ENCODE measurements at regions not wholly inside any gene's neighbourhood (a gene's known extent, or its start where the extent isn't known, plus 50 kb on each side); places are given as distances from the start of the nearest gene placed in this dataset.
"Not testable (repeated sequence)": the region's sequence is repeated elsewhere in the genome, so short reads cannot be mapped to it uniquely, and the experiment has no call there.

- in situ Hi-C loops (cut with MboI; ENCODE audit: low pct_unique_long_range_greater_than_20kb in 2 of 9, low sequenced_read_pairs in 9 of 9, unreplicated experiment in 9 of 9) = no loop called here
- ATAC-seq (replicated peaks in 6 of 8) = no peak
- H3K4me3 ChIP-seq = no peak overlapping the region
- no peak overlapping the region for H3K27ac ChIP-seq
- H3K4me1 ChIP-seq (replicated peaks in 1 of 2) = peaks cover 3 to 14% of the 10 kb centered on the region in 2 donors
Observed at GRCh38 chr2:67165523-67165990, 231.6 kb upstream of the ETAA1 start.

- ATAC-seq (replicated peaks in 6 of 8); H3K4me3 ChIP-seq; H3K27ac ChIP-seq; in situ Hi-C loops (cut with MboI; ENCODE audit: low pct_unique_long_range_greater_than_20kb in 2 of 9, low sequenced_read_pairs in 9 of 9, unreplicated experiment in 9 of 9): not testable (repeated sequence)
- WGBS, 10 experiments = 17 to 100% (median 87%) methylated on average over 1 to 2 of the region's 2 CpGs; no CpG with 5 or more reads in 4 of the 10 experiments
- H3K4me1 ChIP-seq (replicated peaks in 1 of 2) = peaks cover 3 to 14% of the 10 kb centered on the region in 2 donors
Observed at GRCh38 chr2:67166511-67166910, 230.6 kb upstream of the ETAA1 start.

GRCh38 chr2:67169417-67170140 lies 227.6 kb upstream of the ETAA1 start:
- no peak for ATAC-seq (replicated peaks in 6 of 8)
- Histone ChIP-seq H3K4me1 (replicated peaks in 1 of 2) (peaks cover 3 to 12% of the 10 kb centered on the region in 2 donors), H3K27ac (no peak overlapping the region), H3K4me3 (no peak overlapping the region)
- in situ Hi-C loops (cut with MboI; ENCODE audit: low pct_unique_long_range_greater_than_20kb in 2 of 9, low sequenced_read_pairs in 9 of 9, unreplicated experiment in 9 of 9) = no loop called here
- 10 to 100% (median 76%) methylated on average over 2 to 6 of the region's 6 CpGs for WGBS, 10 experiments

- H3K4me3 ChIP-seq = no peak overlapping the region
- H3K4me1 ChIP-seq (replicated peaks in 1 of 2) = peaks cover 0 to 13% of the 10 kb centered on the region in 2 donors
- no peak overlapping the region for H3K27ac ChIP-seq
- ATAC-seq (replicated peaks in 6 of 8) = peak in 2 of 8 experiments; percentile 26 to 79
- WGBS, 10 experiments = 67 to 100% (median 88%) methylated on average over 1 to 3 of the region's 3 CpGs; no CpG with 5 or more reads in 3 of the 10 experiments
- in situ Hi-C loops (cut with MboI; ENCODE audit: low pct_unique_long_range_greater_than_20kb in 2 of 9, low sequenced_read_pairs in 9 of 9, unreplicated experiment in 9 of 9) = no loop called here
Observed at GRCh38 chr2:67179526-67179925, 217.6 kb upstream of the ETAA1 start.

DNA sequence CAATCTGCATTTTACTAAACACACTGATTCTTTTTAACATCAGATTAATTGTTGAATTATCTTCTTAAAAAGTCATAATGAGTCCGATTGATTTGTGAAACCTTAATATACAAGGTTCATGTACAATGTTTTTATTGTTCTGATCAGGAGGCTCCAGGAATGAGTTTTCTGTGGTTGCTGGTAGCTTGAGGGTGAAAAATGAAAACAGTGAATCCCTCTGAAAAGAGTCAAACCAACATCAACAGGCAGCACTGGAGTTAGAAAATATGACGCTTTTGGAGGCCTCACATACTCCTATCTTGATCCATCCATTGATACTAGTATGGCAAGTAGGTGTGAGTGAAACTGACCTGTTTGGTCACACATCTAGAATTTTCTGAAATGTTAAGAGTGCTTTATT lies 216.3 kb upstream of the ETAA1 start:
- 40 to 96% (median 76%) methylated on average over 1 to 2 of the region's 2 CpGs; no CpG with 5 or more reads in 4 of the 10 experiments for WGBS, 10 experiments
- in situ Hi-C loops (cut with MboI; ENCODE audit: low pct_unique_long_range_greater_than_20kb in 2 of 9, low sequenced_read_pairs in 9 of 9, unreplicated experiment in 9 of 9) = no loop called here
- ATAC-seq (replicated peaks in 6 of 8) = no peak

DNA sequence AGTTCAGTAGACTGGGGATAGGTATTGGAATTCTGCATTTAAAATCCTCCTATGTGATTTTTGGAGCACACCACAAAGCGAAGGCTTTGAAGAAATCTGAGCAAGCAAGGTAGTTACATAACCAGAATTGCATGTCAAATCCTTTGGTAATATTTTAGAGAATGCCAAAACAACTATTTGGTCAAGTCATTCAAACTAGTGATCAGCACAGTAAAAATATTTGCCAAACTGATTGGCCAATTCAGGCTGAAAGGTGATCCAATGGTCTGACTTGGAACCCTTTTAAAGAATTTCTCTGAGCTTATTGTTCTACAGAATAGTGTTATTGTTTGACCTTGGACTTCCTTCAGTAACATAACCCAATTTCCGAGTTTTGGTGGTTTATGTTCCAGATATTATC lies 214.2 kb upstream of the ETAA1 start:
- WGBS, 10 experiments = 42 to 100% (median 84%) methylated on average over 1 to 2 of the region's 2 CpGs; no CpG with 5 or more reads in 2 of the 10 experiments
- Histone ChIP-seq H3K27ac (no peak overlapping the region), H3K4me1 (replicated peaks in 1 of 2) (peaks cover 0 to 10% of the 10 kb centered on the region in 2 donors), H3K4me3 (no peak overlapping the region)
- in situ Hi-C loops (cut with MboI; ENCODE audit: low pct_unique_long_range_greater_than_20kb in 2 of 9, low sequenced_read_pairs in 9 of 9, unreplicated experiment in 9 of 9) = no loop called here
- no peak for ATAC-seq (replicated peaks in 6 of 8)

More for the DNA sequence above, 216.3 kb upstream of the ETAA1 start:
- no peak overlapping the region for H3K4me3 ChIP-seq
- no peak overlapping the region for H3K27ac ChIP-seq
- H3K4me1 ChIP-seq (replicated peaks in 1 of 2) = peaks cover 0 to 10% of the 10 kb centered on the region in 2 donors

GRCh38 chr2:67186326-67186725 lies 210.8 kb upstream of the ETAA1 start:
- in situ Hi-C loops (cut with MboI; ENCODE audit: low pct_unique_long_range_greater_than_20kb in 2 of 9, low sequenced_read_pairs in 9 of 9, unreplicated experiment in 9 of 9) = no loop called here
- WGBS, 10 experiments = 42 to 100% (median 71%) methylated on average over 1 to 2 of the region's 3 CpGs; no CpG with 5 or more reads in 4 of the 10 experiments
- H3K4me1 ChIP-seq (replicated peaks in 1 of 2) = no peaks in the 10 kb centered on the region
- H3K4me3 ChIP-seq = no peak overlapping the region
- H3K27ac ChIP-seq = no peak overlapping the region
- no peak for ATAC-seq (replicated peaks in 6 of 8)

DNA sequence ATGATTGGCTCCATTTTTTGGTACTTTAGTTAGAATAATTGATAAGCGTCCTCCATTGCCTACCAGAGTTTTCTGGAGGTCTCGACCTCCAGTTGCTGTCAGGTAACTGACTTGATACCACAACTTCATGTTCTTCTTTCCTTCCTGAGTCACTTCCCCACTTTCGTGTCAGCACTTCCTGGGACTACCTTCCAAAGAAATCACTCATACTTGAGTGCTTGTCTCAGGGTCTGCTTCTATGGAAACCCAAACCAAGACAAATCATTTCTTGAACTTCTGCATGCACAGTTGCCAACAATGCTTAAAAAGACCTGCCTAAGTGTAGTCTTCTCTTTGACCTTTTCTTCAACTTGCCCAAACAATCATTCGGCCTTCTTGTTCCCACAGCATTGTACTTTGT lies 210.3 kb upstream of the ETAA1 start:
- ATAC-seq (replicated peaks in 6 of 8) = no peak
- WGBS, 10 experiments = 69 to 100% (median 92%) methylated on average over 1 to 4 of the region's 4 CpGs; no CpG with 5 or more reads in 1 of the 10 experiments
- no peaks in the 10 kb centered on the region for H3K4me1 ChIP-seq (replicated peaks in 1 of 2)
- no peak overlapping the region for H3K27ac ChIP-seq
- in situ Hi-C loops (cut with MboI; ENCODE audit: low pct_unique_long_range_greater_than_20kb in 2 of 9, low sequenced_read_pairs in 9 of 9, unreplicated experiment in 9 of 9) = no loop called here
- H3K4me3 ChIP-seq = no peak overlapping the region

- H3K27ac ChIP-seq; ATAC-seq (replicated peaks in 6 of 8); H3K4me1 ChIP-seq (replicated peaks in 1 of 2); in situ Hi-C loops (cut with MboI; ENCODE audit: low pct_unique_long_range_greater_than_20kb in 2 of 9, low sequenced_read_pairs in 9 of 9, unreplicated experiment in 9 of 9); H3K4me3 ChIP-seq: not testable (repeated sequence)
- 40 to 100% (median 68%) methylated on average over 1 to 6 of the region's 8 CpGs; no CpG with 5 or more reads in 5 of the 10 experiments for WGBS, 10 experiments
Observed at GRCh38 chr2:67195327-67195726, 201.8 kb upstream of the ETAA1 start.

DNA sequence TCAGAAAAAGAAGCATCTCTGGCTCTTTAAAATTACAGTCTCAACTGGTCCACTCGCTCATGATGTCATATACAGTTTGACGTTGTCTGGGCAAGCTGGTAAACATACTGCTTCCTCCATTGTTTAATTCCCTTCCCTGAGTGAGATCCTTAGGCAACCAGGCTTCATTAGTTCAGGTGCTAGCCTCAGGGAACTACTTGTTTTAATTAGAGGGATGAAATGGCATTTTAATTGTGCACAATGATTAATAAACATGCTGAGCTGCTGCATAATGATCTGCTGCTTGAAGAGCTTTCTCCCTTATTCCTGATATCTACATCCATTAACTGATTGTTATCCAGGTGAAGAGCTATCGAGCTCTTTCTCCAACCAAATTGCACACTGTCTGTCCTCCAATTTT lies 195.6 kb upstream of the ETAA1 start:
- in situ Hi-C loops (cut with MboI; ENCODE audit: low pct_unique_long_range_greater_than_20kb in 2 of 9, low sequenced_read_pairs in 9 of 9, unreplicated experiment in 9 of 9) = loop anchor here in 3 of 9 experiments (25.0 kb wide), 2 partner anchors 614 to 764 kb away; partner anchors contain the start of gene MEIS1 (in 1 of the 3)
- 37 to 93% (median 76%) methylated on average over 2 to 3 of the region's 3 CpGs; no CpG with 5 or more reads in 2 of the 10 experiments for WGBS, 10 experiments
- Histone ChIP-seq H3K27ac (no peak overlapping the region), H3K4me1 (replicated peaks in 1 of 2) (no peaks in the 10 kb centered on the region), H3K4me3 (no peak overlapping the region)
- ATAC-seq (replicated peaks in 6 of 8) = no peak

DNA sequence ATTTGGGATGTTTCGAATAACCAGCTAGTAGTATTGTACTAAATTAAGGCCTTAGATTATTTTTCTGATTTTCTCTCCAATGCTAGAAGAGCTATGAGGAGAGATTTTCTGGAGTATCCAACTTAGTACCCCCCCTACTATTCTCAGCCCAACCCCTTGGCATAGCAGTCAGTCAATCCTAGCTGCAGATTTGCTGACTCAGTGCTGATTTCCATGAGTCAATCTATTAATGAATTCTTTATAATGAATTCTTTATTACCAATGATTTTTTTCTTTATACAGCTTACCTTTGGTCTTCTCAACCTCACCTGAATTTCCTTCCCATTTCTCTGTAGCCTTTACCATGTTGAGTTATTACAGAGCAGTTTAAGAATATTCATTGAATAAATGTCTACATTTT lies 192.8 kb upstream of the ETAA1 start:
- no peak overlapping the region for H3K4me3 ChIP-seq
- ATAC-seq (replicated peaks in 6 of 8) = no peak
- 20 to 100% (median 100%) methylated on average over 1 of the region's 1 CpG for WGBS, 10 experiments
- H3K27ac ChIP-seq = no peak overlapping the region
- H3K4me1 ChIP-seq (replicated peaks in 1 of 2) = peaks cover 4 to 14% of the 10 kb centered on the region in 2 donors
- in situ Hi-C loops (cut with MboI; ENCODE audit: low pct_unique_long_range_greater_than_20kb in 2 of 9, low sequenced_read_pairs in 9 of 9, unreplicated experiment in 9 of 9) = loop anchor here in 3 of 9 experiments (25.0 kb wide), 2 partner anchors 617 to 767 kb away; partner anchors contain the start of gene MEIS1 (in 1 of the 3)

DNA sequence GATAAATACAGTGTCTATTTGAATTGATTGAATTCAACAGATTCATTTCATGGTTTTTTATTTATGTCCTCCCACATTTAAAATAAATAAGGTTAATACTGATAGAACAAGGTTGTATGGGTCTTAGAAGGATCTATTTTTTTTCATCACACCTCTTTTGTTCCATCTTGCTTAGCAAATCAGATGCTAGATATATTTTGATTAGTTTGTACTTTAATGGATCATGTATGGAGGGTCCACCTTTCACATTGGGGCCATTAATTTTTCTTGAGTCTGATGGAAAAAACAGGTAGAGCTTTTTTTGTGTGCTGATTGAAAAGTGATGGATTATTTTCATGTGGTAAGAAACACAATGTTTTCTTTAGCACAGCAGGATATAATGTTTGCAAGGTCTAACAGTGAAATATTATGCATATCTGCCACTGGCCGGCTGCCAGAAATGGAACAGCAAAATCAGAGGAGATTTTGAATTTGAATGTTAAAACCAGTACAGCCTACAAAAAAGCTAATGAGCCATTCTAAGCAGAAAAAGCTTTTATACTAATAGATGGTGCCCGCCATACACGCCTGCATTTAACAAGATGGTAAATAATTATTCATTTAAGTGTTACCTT lies 188.1 kb upstream of the ETAA1 start:
- WGBS, 10 experiments = 57 to 100% (median 80%) methylated on average over 2 to 3 of the region's 3 CpGs
- in situ Hi-C loops (cut with MboI; ENCODE audit: low pct_unique_long_range_greater_than_20kb in 2 of 9, low sequenced_read_pairs in 9 of 9, unreplicated experiment in 9 of 9) = loop anchor here in 3 of 9 experiments (25.0 kb wide), 2 partner anchors 622 to 772 kb away; partner anchors contain the start of gene MEIS1 (in 1 of the 3)

DNA sequence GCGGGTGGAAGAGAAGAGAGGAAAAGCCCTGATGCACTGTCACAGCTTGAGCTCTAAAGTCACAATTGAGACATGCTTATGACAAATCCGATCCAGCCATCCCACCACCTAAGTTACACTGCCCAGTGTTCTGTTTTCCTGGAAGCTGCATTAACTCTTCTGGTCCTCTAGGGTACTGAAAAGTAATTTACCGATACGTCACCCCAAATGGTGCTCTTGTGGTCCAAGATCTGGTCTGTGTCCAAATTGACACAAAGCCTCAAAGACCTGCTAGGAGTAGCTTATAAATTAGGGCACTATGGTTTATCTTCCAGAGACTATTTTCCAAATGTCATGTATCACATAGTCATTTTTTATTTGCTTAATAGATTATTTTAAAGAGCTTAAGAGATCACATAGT lies 186.7 kb upstream of the ETAA1 start:
- Histone ChIP-seq H3K4me3 (no peak overlapping the region), H3K4me1 (replicated peaks in 1 of 2) (peaks cover 13 to 65% of the 10 kb centered on the region in 2 donors), H3K27ac (no peak overlapping the region)
- in situ Hi-C loops (cut with MboI; ENCODE audit: low pct_unique_long_range_greater_than_20kb in 2 of 9, low sequenced_read_pairs in 9 of 9, unreplicated experiment in 9 of 9) = loop anchor here in 3 of 9 experiments (25.0 kb wide), 2 partner anchors 623 to 773 kb away; partner anchors contain the start of gene MEIS1 (in 1 of the 3)
- 0 to 100% (median 54%) methylated on average over 1 to 4 of the region's 4 CpGs; no CpG with 5 or more reads in 2 of the 10 experiments for WGBS, 10 experiments
- ATAC-seq (replicated peaks in 6 of 8) = no peak

More for the DNA sequence above, 188.1 kb upstream of the ETAA1 start:
- no peak overlapping the region for H3K4me3 ChIP-seq
- peak overlapping the region; percentile 1 to 8 for H3K27ac ChIP-seq
- peak in 5 of 8 experiments; percentile 43 to 78 (median 68) for ATAC-seq (replicated peaks in 6 of 8)
- peaks cover 7 to 54% of the 10 kb centered on the region in 2 donors for H3K4me1 ChIP-seq (replicated peaks in 1 of 2)

Data from motor neuron (in vitro differentiated cells).